Activated CD8-positive, alpha-beta memory T cell treated with anti-CD3 and anti-CD28 coated beads, Interleukin-2, amount 10 ng/mL, durations not matched to agents 7 days and 5 days (primary cell): ENCODE measurements at regions not wholly inside any gene's neighbourhood (a gene's known extent, or its start where the extent isn't known, plus 50 kb on each side); places are given as distances from the start of the nearest gene placed in this dataset.

Experiments used
- ATAC-seq: fragments of 150-1000 bp; cut with Tn5 transposase; one replicate; pipeline ENCODE4 v1.10.0; 2021; ENCODE audit warnings: moderate library complexity
- CTCF ChIA-PET: fragments of 350-600 bp; sonication (Branson Sonifier 250); formaldehyde crosslinking; loops from one replicate; lab custom pipeline; 2021; ENCODE audit warnings: antibody characterized with exemption; lab: Charles Lee
- DNase-seq: peaks from one replicate; pipeline ENCODE4 v3.0.0-alpha.2; 2020
- H3K27ac Mint-ChIP-seq: one replicate; pipeline ENCODE4 v1.8.0; 2021; ENCODE audit warnings: mild to moderate bottlenecking, mixed read lengths
- H3K27me3 Mint-ChIP-seq: one replicate; pipeline ENCODE4 v1.8.0; 2021; ENCODE audit warnings: mixed read lengths
- H3K36me3 Mint-ChIP-seq: one replicate; pipeline ENCODE4 v1.8.0; 2021; ENCODE audit warnings: mild to moderate bottlenecking, mixed read lengths
- H3K4me1 Mint-ChIP-seq: one replicate; pipeline ENCODE4 v1.8.0; 2021; ENCODE audit warnings: mixed read lengths
- H3K4me3 Mint-ChIP-seq: one replicate; pipeline ENCODE4 v1.8.0; 2021; ENCODE audit warnings: mild to moderate bottlenecking, moderate library complexity, mixed read lengths
- H3K9me3 Mint-ChIP-seq: one replicate; pipeline ENCODE4 v1.8.0; 2022; ENCODE audit warnings: low read depth, mixed read lengths

DNA sequence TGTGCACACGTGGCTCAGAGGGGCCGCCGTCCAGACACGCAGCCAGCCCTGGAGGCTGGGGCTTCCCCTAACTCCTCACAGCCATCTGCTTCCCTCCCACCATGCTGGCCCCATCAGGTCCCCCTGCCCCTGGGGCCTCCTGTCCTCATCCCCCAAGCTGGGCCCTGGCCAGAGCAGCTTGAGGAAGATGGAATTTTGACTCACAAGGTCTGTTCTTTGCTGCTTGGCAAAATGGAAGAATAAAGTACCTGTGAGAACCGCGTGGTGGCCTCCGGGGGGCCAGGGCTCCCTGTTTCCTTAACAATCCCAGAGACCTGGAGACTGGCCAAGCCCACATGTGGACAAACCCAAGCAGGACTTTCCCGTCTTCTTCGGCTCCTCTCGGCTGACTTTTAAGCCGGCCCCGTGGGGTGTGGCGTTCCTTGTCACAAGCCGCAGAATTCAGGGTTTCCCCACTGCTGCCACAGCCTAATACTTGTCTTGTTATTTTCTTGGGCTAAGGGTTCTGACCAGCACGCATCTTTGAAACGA lies 872.8 kb downstream of the BRD1 start:
- ATAC-seq (no peak), DNase-seq (peak; percentile 29)
- CTCF ChIA-PET = no interaction called here
- Mint-ChIP-seq H3K4me1 (no peaks in the 10 kb centered on the region), H3K27ac (no peak overlapping the region), H3K9me3 (peaks cover 10% of the 10 kb centered on the region), H3K36me3 (peaks cover 6% of the 10 kb centered on the region), H3K27me3 (no peaks in the 10 kb centered on the region), H3K4me3 (no peak overlapping the region)

GRCh38 chr22:48953830-48954229 lies 873.8 kb downstream of the BRD1 start:
- Mint-ChIP-seq H3K27me3 (no peaks in the 10 kb centered on the region), H3K27ac (no peak overlapping the region), H3K4me1 (no peaks in the 10 kb centered on the region), H3K4me3 (no peak overlapping the region), H3K9me3 (peaks cover 10% of the 10 kb centered on the region), H3K36me3 (peaks cover 6% of the 10 kb centered on the region)
- DNase-seq (peak; percentile 29), ATAC-seq (no peak)
- CTCF ChIA-PET = no interaction called here

GRCh38 chr22:48953103-48953720 lies 874.5 kb downstream of the BRD1 start:
- Mint-ChIP-seq H3K9me3 (peaks cover 10% of the 10 kb centered on the region), H3K36me3 (peaks cover 6% of the 10 kb centered on the region), H3K27me3 (no peaks in the 10 kb centered on the region), H3K4me1 (no peaks in the 10 kb centered on the region), H3K27ac (no peak overlapping the region), H3K4me3 (no peak overlapping the region)
- DNase-seq (no peak), ATAC-seq (no peak)
- CTCF ChIA-PET = no interaction called here

GRCh38 chr22:48952256-48953102 lies 875.2 kb downstream of the BRD1 start:
- Mint-ChIP-seq H3K4me1 (no peaks in the 10 kb centered on the region), H3K27ac (no peak overlapping the region), H3K9me3 (peaks cover 10% of the 10 kb centered on the region), H3K27me3 (no peaks in the 10 kb centered on the region), H3K4me3 (no peak overlapping the region), H3K36me3 (peaks cover 6% of the 10 kb centered on the region)
- ATAC-seq (no peak), DNase-seq (peak; percentile 22)
- CTCF ChIA-PET = interaction anchor here (0.6 kb wide), 1 partner anchor 13 kb away, joined by 3 read pairs; no protein-coding TSS in a partner anchor

GRCh38 chr22:48951836-48952235 lies 875.8 kb downstream of the BRD1 start:
- H3K27ac Mint-ChIP-seq = no peak overlapping the region
- DNase-seq = peak; percentile 15
- H3K9me3 Mint-ChIP-seq = peaks cover 7% of the 10 kb centered on the region
- ATAC-seq = no peak
- CTCF ChIA-PET = interaction anchor here (0.6 kb wide), 1 partner anchor 14 kb away, joined by 3 read pairs; no protein-coding TSS in a partner anchor
- peaks cover 3% of the 10 kb centered on the region for H3K36me3 Mint-ChIP-seq
- no peak overlapping the region for H3K4me3 Mint-ChIP-seq
- H3K27me3 Mint-ChIP-seq = no peaks in the 10 kb centered on the region
- no peaks in the 10 kb centered on the region for H3K4me1 Mint-ChIP-seq

DNA sequence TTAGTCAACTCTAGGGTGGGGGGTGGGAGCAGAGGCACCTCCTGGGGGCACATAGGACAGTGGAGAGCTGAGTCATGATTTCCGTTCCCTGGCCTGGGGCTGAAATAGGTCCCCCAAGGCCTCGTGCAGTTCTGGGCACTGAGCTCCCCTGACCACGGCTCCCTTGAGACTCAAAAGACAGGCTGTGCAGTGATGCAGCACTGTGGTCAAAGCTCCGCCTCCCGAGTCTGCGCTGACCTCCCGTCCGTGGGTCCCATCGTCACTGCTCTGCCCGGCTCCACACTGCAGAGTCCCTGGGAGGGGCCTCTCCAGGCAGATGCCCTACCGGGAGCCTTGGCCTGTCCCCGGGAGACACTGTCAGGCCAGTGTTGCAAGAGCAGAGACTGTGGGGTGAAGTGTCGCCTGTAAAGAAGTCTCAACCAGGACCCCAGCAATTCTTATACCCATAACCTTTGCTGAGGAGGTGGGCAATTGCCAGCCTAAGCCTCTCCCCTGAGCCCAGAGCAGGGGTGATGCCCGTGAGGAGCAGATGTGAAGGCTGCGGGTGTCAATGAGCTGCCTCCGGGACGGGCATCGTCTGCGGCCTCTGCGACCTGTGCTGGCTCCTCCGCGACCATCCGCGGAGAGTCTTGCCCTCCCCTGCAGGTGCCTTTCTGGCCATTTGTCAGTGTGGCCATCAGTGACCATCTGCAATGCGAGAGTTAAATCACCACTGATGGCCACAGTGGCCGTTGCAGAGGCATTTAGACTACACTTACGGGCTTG lies 877.3 kb downstream of the BRD1 start:
- Mint-ChIP-seq H3K27ac (no peak overlapping the region), H3K27me3 (no peaks in the 10 kb centered on the region), H3K4me1 (no peaks in the 10 kb centered on the region), H3K36me3 (no peaks in the 10 kb centered on the region), H3K4me3 (no peak overlapping the region), H3K9me3 (no peaks in the 10 kb centered on the region)
- ATAC-seq = no peak
- CTCF ChIA-PET = no interaction called here
- DNase-seq = peak; percentile 16

DNA sequence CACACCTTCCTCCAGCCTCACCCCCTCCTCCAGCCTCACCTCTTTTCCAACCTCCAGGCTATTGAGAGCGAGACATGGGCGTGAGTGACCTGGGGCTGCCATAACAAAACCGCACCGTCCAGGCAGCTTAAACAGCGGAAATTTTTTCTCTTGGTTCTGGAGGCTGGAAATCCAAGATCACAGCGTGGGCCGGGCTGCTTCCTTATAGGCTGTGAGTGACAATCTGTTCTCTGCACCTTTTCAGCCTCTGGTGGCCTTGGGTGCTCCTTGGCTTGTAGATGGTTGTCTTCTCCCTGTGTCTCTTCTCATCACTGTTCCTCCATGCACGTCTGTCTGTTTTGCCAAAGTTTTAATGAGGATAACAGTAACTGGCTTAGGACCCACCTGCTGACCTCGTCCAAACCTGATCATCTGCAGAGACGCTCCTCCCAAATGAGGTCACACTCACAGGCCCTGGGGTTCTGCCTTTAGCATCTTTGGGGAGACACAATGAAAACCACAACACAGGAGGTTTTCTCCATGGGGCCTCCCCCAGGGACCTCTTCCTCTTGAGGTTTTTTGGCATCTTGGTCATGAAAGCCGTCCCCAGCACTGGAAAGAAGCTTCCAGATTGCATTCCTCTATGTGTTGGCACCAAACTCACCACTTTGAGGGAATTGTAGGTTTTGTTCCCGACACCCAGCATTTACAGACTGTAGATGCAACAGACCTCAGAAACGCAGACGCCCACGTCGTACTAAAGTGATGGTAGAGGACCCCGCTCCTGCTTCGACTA lies 878.1 kb downstream of the BRD1 start:
- DNase-seq (no peak), ATAC-seq (no peak)
- CTCF ChIA-PET = no interaction called here
- Mint-ChIP-seq H3K36me3 (no peaks in the 10 kb centered on the region), H3K27me3 (no peaks in the 10 kb centered on the region), H3K9me3 (no peaks in the 10 kb centered on the region), H3K4me3 (no peak overlapping the region), H3K27ac (no peak overlapping the region), H3K4me1 (no peaks in the 10 kb centered on the region)

DNA sequence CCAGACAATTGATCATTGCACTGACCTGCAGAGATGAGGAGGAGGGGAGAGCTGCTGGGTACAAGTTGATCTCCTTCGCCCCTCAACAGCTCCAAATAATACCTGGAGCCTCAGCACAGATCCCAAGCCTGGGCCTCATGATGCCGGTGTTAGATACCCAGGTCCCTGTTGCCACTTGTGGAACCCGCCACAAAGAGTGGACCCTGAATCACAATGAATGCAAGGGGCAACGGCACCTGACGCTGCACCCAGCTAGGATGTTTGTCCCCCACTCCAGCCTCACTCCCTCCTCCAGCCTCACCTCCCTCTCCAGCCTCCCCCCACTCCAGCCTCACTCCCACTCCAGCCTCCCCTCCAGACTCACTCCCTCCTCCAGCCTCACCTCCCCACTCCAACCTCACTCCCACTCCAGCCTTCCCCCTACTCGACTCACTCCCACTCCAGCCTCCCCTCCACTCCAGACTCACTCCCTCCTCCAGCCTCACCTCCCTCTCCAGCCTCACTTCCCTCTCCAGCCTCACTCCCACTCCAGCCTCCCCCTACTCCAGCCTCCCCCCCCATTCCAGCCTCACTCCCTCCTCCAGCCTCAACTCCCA lies 879.0 kb downstream of the BRD1 start:
- Mint-ChIP-seq H3K4me1 (no peaks in the 10 kb centered on the region), H3K36me3 (no peaks in the 10 kb centered on the region), H3K9me3 (no peaks in the 10 kb centered on the region), H3K4me3 (no peak overlapping the region), H3K27ac (no peak overlapping the region), H3K27me3 (no peaks in the 10 kb centered on the region)
- peak; percentile 18 for DNase-seq
- ATAC-seq = no peak
- CTCF ChIA-PET = no interaction called here

- Mint-ChIP-seq H3K27me3 (no peaks in the 10 kb centered on the region), H3K9me3 (no peaks in the 10 kb centered on the region), H3K36me3 (no peaks in the 10 kb centered on the region), H3K4me1 (no peaks in the 10 kb centered on the region), H3K27ac (no peak overlapping the region), H3K4me3 (no peak overlapping the region)
- ATAC-seq = no peak
- no peak for DNase-seq
- CTCF ChIA-PET = no interaction called here
Observed at GRCh38 chr22:48947636-48948035, 880.0 kb downstream of the BRD1 start.

GRCh38 chr22:48945621-48946458 lies 881.8 kb downstream of the BRD1 start:
- CTCF ChIA-PET = no interaction called here
- H3K27me3 Mint-ChIP-seq = no peaks in the 10 kb centered on the region
- peak; percentile 16 for DNase-seq
- no peak overlapping the region for H3K4me3 Mint-ChIP-seq
- H3K4me1 Mint-ChIP-seq = no peaks in the 10 kb centered on the region
- no peak for ATAC-seq
- no peak overlapping the region for H3K27ac Mint-ChIP-seq
- H3K36me3 Mint-ChIP-seq = no peaks in the 10 kb centered on the region
- H3K9me3 Mint-ChIP-seq = no peaks in the 10 kb centered on the region

- Mint-ChIP-seq H3K27me3 (no peaks in the 10 kb centered on the region), H3K27ac (no peak overlapping the region), H3K9me3 (no peaks in the 10 kb centered on the region), H3K4me3 (no peak overlapping the region), H3K36me3 (no peaks in the 10 kb centered on the region), H3K4me1 (no peaks in the 10 kb centered on the region)
- no peak for ATAC-seq
- peak; percentile 12 for DNase-seq
- CTCF ChIA-PET = no interaction called here
Observed at GRCh38 chr22:48944751-48945620, 882.7 kb downstream of the BRD1 start.
